ENCODE measurements at regions not wholly inside any gene's neighbourhood (a gene's known extent, or its start where the extent isn't known, plus 50 kb on each side); places are given as distances from the start of the nearest gene placed in this dataset.

GRCh38 chr20:51108638-51109363 lies 85.9 kb upstream of the KCNG1 start:
- TF ChIP-seq, protein P1, sequence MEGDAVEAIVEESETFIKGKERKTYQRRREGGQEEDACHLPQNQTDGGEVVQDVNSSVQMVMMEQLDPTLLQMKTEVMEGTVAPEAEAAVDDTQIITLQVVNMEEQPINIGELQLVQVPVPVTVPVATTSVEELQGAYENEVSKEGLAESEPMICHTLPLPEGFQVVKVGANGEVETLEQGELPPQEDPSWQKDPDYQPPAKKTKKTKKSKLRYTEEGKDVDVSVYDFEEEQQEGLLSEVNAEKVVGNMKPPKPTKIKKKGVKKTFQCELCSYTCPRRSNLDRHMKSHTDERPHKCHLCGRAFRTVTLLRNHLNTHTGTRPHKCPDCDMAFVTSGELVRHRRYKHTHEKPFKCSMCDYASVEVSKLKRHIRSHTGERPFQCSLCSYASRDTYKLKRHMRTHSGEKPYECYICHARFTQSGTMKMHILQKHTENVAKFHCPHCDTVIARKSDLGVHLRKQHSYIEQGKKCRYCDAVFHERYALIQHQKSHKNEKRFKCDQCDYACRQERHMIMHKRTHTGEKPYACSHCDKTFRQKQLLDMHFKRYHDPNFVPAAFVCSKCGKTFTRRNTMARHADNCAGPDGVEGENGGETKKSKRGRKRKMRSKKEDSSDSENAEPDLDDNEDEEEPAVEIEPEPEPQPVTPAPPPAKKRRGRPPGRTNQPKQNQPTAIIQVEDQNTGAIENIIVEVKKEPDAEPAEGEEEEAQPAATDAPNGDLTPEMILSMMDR (IDR thresholded peaks at IDR 0.05) = no peak
- TF ChIP-seq POLR2A (IDR thresholded peaks at IDR 0.05) = no peak

Measured in adrenal gland (tissue), 5 donors.